ENCODE measurements at regions not wholly inside any gene's neighbourhood (a gene's known extent, or its start where the extent isn't known, plus 50 kb on each side); places are given as distances from the start of the nearest gene placed in this dataset.
"Not testable (repeated sequence)": the region's sequence is repeated elsewhere in the genome, so short reads cannot be mapped to it uniquely, and the experiment has no call there.

DNA sequence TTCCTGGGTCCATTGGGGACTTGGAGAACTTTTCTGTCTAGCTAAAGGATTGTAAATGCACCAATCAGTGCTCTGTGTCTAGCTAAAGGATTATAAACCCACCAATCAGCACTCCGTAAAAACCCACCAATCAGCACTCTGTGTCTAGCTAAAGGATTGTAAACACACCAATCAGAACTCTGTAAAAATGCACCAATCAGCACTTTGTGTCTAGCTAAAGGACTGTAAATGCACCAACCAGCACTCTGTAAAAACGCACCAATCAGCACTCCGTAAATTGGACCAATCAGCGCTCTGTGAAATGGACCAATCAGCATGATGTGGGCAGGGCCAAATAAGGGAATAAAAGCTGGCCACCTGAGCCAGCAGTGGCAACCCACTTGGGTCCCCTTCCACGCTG lies 522.4 kb upstream of the LINC00305 start:
- TF ChIP-seq, protein P1, sequence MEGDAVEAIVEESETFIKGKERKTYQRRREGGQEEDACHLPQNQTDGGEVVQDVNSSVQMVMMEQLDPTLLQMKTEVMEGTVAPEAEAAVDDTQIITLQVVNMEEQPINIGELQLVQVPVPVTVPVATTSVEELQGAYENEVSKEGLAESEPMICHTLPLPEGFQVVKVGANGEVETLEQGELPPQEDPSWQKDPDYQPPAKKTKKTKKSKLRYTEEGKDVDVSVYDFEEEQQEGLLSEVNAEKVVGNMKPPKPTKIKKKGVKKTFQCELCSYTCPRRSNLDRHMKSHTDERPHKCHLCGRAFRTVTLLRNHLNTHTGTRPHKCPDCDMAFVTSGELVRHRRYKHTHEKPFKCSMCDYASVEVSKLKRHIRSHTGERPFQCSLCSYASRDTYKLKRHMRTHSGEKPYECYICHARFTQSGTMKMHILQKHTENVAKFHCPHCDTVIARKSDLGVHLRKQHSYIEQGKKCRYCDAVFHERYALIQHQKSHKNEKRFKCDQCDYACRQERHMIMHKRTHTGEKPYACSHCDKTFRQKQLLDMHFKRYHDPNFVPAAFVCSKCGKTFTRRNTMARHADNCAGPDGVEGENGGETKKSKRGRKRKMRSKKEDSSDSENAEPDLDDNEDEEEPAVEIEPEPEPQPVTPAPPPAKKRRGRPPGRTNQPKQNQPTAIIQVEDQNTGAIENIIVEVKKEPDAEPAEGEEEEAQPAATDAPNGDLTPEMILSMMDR (IDR thresholded peaks at IDR 0.05; ENCODE audit: low read depth, low read length) = not testable (repeated sequence)
- TF ChIP-seq, protein P2, sequence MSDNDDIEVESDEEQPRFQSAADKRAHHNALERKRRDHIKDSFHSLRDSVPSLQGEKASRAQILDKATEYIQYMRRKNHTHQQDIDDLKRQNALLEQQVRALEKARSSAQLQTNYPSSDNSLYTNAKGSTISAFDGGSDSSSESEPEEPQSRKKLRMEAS (IDR thresholded peaks at IDR 0.05; ENCODE audit: low read depth, low read length) = not testable (repeated sequence)
